Liver (tissue), 3 donors: ENCODE measurements at regions not wholly inside any gene's neighbourhood (a gene's known extent, or its start where the extent isn't known, plus 50 kb on each side); places are given as distances from the start of the nearest gene placed in this dataset.

Experiments
- ATF3 ChIP-seq: IDR thresholded peaks from 2 replicates; pipeline ENCODE4 v1.6.1; 2016; ENCODE audit warnings: antibody characterized with exemption
- CTCF ChIP-seq: fragments of 150-350 bp; IDR thresholded peaks from 2 replicates; pipeline ENCODE4 v1.5.1; 2017; ENCODE audit warnings: improper control_type of control experiment, low read depth, low read length; ENCODE audit not compliant: missing input control
- EGR1 ChIP-seq, 2 donors: IDR thresholded peaks; 2 replicates each; pipeline ENCODE4 v1.6.1; 2016 to 2018; ENCODE audit warnings: antibody characterized with exemption in 2 of 2, low read depth in 2 of 2
- GABPA ChIP-seq, 2 donors: IDR thresholded peaks in 1 of 2; conservative IDR thresholded peaks in 1 of 2; 2 replicates each; pipeline ENCODE4 v1.6.1; 2016; ENCODE audit warnings: antibody characterized with exemption in 2 of 2, mild to moderate bottlenecking in 1 of 2, moderate library complexity in 1 of 2
- RAD21 ChIP-seq, 2 donors: IDR thresholded peaks; 2 replicates each; pipeline ENCODE4 v1.6.1; 2016; ENCODE audit warnings: antibody characterized with exemption in 2 of 2, mild to moderate bottlenecking in 2 of 2
- REST ChIP-seq: IDR thresholded peaks from 2 replicates; pipeline ENCODE4 v1.6.1; 2016; ENCODE audit warnings: antibody characterized with exemption, mild to moderate bottlenecking
- RXRA ChIP-seq, 2 donors: IDR thresholded peaks; 2 replicates each; pipeline ENCODE4 v1.6.1; 2017 to 2018; ENCODE audit warnings: antibody characterized with exemption in 2 of 2, mild to moderate bottlenecking in 1 of 2
- SP1 ChIP-seq: IDR thresholded peaks from 2 replicates; pipeline ENCODE4 v1.6.1; 2018; ENCODE audit warnings: antibody characterized with exemption, mild to moderate bottlenecking
- TAF1 ChIP-seq: conservative IDR thresholded peaks from 2 replicates; pipeline ENCODE4 v1.6.1; 2016; ENCODE audit warnings: antibody characterized with exemption, mild to moderate bottlenecking
- YY1 ChIP-seq: IDR thresholded peaks from 2 replicates; pipeline ENCODE4 v1.6.1; 2016; ENCODE audit warnings: antibody characterized with exemption, mild to moderate bottlenecking
- ZBTB33 ChIP-seq: IDR thresholded peaks from 2 replicates; pipeline ENCODE4 v1.6.1; 2016; ENCODE audit warnings: antibody characterized with exemption
- TF ChIP-seq, protein P1 (sequence below): IDR thresholded peaks from 2 replicates; pipeline ENCODE4 v1.6.1; 2016; ENCODE audit warnings: antibody characterized with exemption
- donor health status: healthy.
- donor health status: healthy.

GRCh38 chr4:15244354-15244753 lies 183.5 kb upstream of the C1QTNF7 start:
- TF ChIP-seq ZBTB33: no peak
- TF ChIP-seq CTCF: no peak
- TF ChIP-seq REST: no peak
- TF ChIP-seq TAF1: no peak
- no peak for TF ChIP-seq RAD21 (IDR thresholded peaks at IDR 0.05)
- TF ChIP-seq YY1: no peak
- TF ChIP-seq SP1: no peak
- no peak for TF ChIP-seq RXRA (IDR thresholded peaks at IDR 0.05)
- TF ChIP-seq, protein P1, sequence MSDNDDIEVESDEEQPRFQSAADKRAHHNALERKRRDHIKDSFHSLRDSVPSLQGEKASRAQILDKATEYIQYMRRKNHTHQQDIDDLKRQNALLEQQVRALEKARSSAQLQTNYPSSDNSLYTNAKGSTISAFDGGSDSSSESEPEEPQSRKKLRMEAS: no peak
- no peak for TF ChIP-seq ATF3
- TF ChIP-seq EGR1 (IDR thresholded peaks at IDR 0.05; ENCODE audit: low read depth in 2 of 2): no peak
- no peak for TF ChIP-seq GABPA (IDR thresholded peaks at IDR 0.05 in 1 of 2, conservative IDR thresholded peaks at IDR 0.05 in 1 of 2)
